HL-60 (cell line): ENCODE measurements at regions not wholly inside any gene's neighbourhood (a gene's known extent, or its start where the extent isn't known, plus 50 kb on each side); places are given as distances from the start of the nearest gene placed in this dataset.

Experiments used
- DNase-seq, 2 experiments: peaks; one replicate each; pipeline ENCODE4 v3.0.0-alpha.2; 2010 to 2020; ENCODE audit warnings: low read depth in 1 of 2, low spot score in 1 of 2
- H3K27ac ChIP-seq: fragments of 250-450 bp; sonication (Bioruptor Pico); replicated peaks from 2 replicates; pipeline ENCODE4 v1.5.1; 2020; ENCODE audit warnings: mild to moderate bottlenecking, moderate library complexity
- H3K27me3 ChIP-seq: fragments of 250-450 bp; sonication (Bioruptor Pico); 2 replicates; pipeline ENCODE4 v1.5.1; 2021; ENCODE audit warnings: mild to moderate bottlenecking, moderate library complexity; ENCODE audit not compliant: insufficient read depth, poor library complexity, severe bottlenecking
- H3K4me3 ChIP-seq: replicated peaks from 2 replicates; pipeline ENCODE4 v1.5.1; 2011; ENCODE audit warnings: mild to moderate bottlenecking, control low read depth, low read length; ENCODE audit not compliant: insufficient read depth
- CTCF ChIP-seq: IDR thresholded peaks from one replicate; pipeline ENCODE4 v1.5.1; 2011; ENCODE audit warnings: low read length, control low read depth, inconsistent platforms; ENCODE audit not compliant: insufficient read depth
- GABPA ChIP-seq: IDR thresholded peaks from 2 replicates; pipeline ENCODE4 v1.6.1; 2012; ENCODE audit warnings: low read depth
- POLR2AphosphoS5 ChIP-seq: IDR thresholded peaks from 2 replicates; pipeline ENCODE4 v1.6.1; 2012; ENCODE audit warnings: low read depth
- REST ChIP-seq: IDR thresholded peaks from 2 replicates; pipeline ENCODE4 v1.6.1; 2012; ENCODE audit warnings: low read depth; ENCODE audit not compliant: insufficient replicate concordance
- SPI1 ChIP-seq: IDR thresholded peaks from 2 replicates; pipeline ENCODE4 v1.6.1; 2012; ENCODE audit warnings: low read depth, mild to moderate bottlenecking, borderline replicate concordance

- no peak for TF ChIP-seq GABPA
- no peak for TF ChIP-seq REST
- no peak for TF ChIP-seq CTCF
- Histone ChIP-seq H3K27me3 (no peaks in the 10 kb centered on the region), H3K4me3 (no peak overlapping the region), H3K27ac (no peak overlapping the region)
- DNase-seq = no peak
Observed at GRCh38 chr9:31745468-31745867, 639.0 kb upstream of the ACO1 start.

DNA sequence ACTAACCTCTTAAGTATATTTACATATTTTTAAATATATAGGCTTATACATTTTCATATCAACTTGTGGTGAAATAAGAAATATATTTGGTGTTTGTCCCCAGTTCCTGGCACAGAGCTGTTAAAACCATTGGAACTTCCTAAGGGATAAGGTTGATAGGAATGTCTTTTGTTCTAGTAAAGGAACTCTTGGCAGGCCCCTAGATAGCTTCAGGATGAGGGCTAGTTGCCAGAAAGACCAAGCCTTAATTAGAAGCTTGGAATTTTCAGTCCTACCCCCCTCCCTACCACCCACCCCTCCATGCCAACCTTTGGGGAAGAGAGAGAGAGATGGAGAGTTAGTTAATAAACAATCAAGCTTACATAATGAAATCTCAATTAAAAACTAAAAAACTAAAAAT lies 638.6 kb upstream of the ACO1 start:
- TF ChIP-seq POLR2AphosphoS5 (no peak), REST (no peak), SPI1 (no peak), GABPA (no peak), CTCF (no peak)
- no peak for DNase-seq
- no peak overlapping the region for H3K27ac ChIP-seq
- no peak overlapping the region for H3K4me3 ChIP-seq
- no peaks in the 10 kb centered on the region for H3K27me3 ChIP-seq

DNA sequence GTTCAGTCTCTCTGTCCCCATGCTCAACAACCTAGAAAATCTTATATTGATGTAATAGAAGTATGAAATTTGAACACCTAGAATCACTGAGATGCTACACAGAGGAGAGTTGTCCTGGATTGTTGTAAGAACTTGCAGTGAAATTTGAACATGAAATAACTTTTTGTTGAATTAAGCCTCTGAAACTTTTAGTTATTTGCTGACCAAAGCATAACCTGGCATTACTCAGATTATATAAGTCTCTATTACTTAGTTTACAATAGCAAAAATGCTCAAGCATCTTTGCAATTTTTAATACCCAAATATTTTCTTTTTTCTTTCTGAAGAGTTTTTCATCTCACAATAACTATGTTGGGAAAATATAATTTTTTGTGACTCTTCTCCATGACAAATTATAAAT lies 630.7 kb upstream of the ACO1 start:
- Histone ChIP-seq H3K27me3 (no peaks in the 10 kb centered on the region), H3K27ac (no peak overlapping the region), H3K4me3 (no peak overlapping the region)
- TF ChIP-seq GABPA (no peak), CTCF (no peak), REST (no peak), SPI1 (no peak), POLR2AphosphoS5 (no peak)
- DNase-seq = no peak
